Activated naive CD4-positive, alpha-beta T cell treated with anti-CD3 and anti-CD28 coated beads for 36 hours (primary cell): ENCODE measurements at regions not wholly inside any gene's neighbourhood (a gene's known extent, or its start where the extent isn't known, plus 50 kb on each side); places are given as distances from the start of the nearest gene placed in this dataset.
A peak's percentile ranks its signal among the peaks of the same experiment; 100 is the strongest.
"Not testable (repeated sequence)": the region's sequence is repeated elsewhere in the genome, so short reads cannot be mapped to it uniquely, and the experiment has no call there.

Experiments
- CTCF ChIA-PET: fragments of 350-600 bp; sonication (Branson Sonifier 250); formaldehyde crosslinking; loops from one replicate; lab custom pipeline; 2021; ENCODE audit warnings: antibody characterized with exemption; lab: Charles Lee
- DNase-seq: peaks from one replicate; pipeline ENCODE4 v3.0.0-alpha.2; 2020
- H3K27ac Mint-ChIP-seq: one replicate; pipeline ENCODE4 v1.8.0; 2021; ENCODE audit warnings: mild to moderate bottlenecking, mixed read lengths
- H3K27me3 Mint-ChIP-seq: one replicate; pipeline ENCODE4 v1.8.0; 2021; ENCODE audit warnings: low read depth, mixed read lengths
- H3K36me3 Mint-ChIP-seq: one replicate; pipeline ENCODE4 v1.8.0; 2021; ENCODE audit warnings: low read depth, mixed read lengths
- H3K4me1 Mint-ChIP-seq: one replicate; pipeline ENCODE4 v1.8.0; 2021; ENCODE audit warnings: low read depth, mixed read lengths
- H3K4me3 Mint-ChIP-seq: one replicate; pipeline ENCODE4 v1.8.0; 2021; ENCODE audit warnings: mild to moderate bottlenecking, moderate library complexity, mixed read lengths
- H3K9me3 Mint-ChIP-seq: one replicate; pipeline ENCODE4 v1.8.0; 2021; ENCODE audit warnings: mixed read lengths
- intact Hi-C: fragments of 100-400 bp; cut with micrococcal nuclease; formaldehyde crosslinking; loops from one replicate; pipeline ENCODE4 v1.15.1; 2023

DNA sequence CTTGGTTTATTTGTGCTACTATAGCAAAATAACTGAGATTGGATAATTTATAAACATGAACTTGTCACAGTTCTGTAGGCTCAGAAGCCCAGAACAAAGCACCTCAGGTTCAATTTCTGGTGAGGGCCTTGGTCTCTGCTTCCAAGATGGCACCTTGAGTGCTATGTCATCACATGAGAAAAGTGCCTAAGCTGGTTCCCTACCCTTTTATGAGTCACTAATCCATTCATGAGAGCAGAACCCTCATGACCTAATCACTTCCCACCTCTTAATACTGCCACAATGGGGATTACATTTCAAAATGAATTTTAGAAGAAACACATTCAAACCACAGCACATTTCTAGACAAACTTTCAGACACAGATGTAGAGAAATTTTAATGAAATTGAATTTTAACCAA lies 98.2 kb upstream of the PRSS3 start:
- intact Hi-C loops, result no loop called here
- CTCF ChIA-PET, result no interaction called here
- Mint-ChIP-seq H3K9me3 (no peaks in the 10 kb centered on the region), H3K27me3 (peaks cover 2% of the 10 kb centered on the region), H3K36me3 (no peaks in the 10 kb centered on the region), H3K4me1 (peaks cover 7% of the 10 kb centered on the region), H3K27ac (no peak overlapping the region), H3K4me3 (no peak overlapping the region)
- DNase-seq, result no peak

DNA sequence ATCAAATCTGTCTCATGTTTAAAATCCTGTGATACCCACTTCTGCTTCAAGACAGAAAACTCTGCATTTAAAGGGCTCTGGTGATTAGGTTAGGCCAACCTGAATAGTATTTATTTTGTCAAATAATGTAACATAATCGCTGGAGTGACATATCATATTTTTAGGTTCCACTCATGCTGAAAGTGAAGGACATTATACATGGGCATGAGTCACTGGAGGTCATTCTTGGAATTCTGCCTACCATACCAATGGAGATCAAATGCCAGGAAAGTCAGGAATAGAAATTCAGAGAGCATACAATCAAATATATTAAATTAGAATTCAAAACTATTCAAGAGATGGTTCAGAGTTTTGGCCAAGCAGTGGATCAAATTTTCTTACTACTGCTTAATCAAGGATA lies 97.1 kb upstream of the PRSS3 start:
- Mint-ChIP-seq H3K9me3 (no peaks in the 10 kb centered on the region), H3K27me3 (peaks cover 2% of the 10 kb centered on the region), H3K36me3 (no peaks in the 10 kb centered on the region), H3K4me3 (no peak overlapping the region), H3K27ac (no peak overlapping the region), H3K4me1 (peaks cover 7% of the 10 kb centered on the region)
- DNase-seq, result no peak
- CTCF ChIA-PET, result interaction anchor here (1.2 kb wide), 1 partner anchor 74 kb away, joined by 3 read pairs; no protein-coding TSS in a partner anchor
- intact Hi-C loops, result no loop called here

DNA sequence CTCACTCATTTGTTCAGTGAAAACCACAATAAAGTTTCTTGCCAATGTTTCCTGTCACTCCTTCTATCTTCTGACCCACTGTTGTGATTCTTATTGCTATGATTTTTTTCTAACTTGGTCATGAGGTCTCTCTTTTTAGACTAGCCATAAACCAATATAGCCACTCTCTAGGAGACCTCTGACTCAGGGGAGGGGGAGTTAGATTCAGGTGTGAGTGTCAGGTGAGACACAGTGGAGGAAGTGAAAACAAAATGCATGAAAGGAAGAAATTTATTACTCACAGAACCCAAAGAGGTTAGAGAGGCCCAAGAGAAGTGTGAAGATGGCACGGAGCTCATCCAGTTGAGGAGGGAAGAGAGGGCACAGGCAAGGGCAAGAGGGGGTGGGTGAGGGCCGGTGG lies 94.4 kb upstream of the PRSS3 start:
- H3K36me3 Mint-ChIP-seq, intact Hi-C loops, H3K4me3 Mint-ChIP-seq, DNase-seq, H3K27me3 Mint-ChIP-seq, H3K4me1 Mint-ChIP-seq, H3K9me3 Mint-ChIP-seq, H3K27ac Mint-ChIP-seq: not testable (repeated sequence)
- CTCF ChIA-PET, result interaction anchor here (0.8 kb wide), 1 partner anchor 21 kb away, joined by 3 read pairs; no protein-coding TSS in a partner anchor

DNA sequence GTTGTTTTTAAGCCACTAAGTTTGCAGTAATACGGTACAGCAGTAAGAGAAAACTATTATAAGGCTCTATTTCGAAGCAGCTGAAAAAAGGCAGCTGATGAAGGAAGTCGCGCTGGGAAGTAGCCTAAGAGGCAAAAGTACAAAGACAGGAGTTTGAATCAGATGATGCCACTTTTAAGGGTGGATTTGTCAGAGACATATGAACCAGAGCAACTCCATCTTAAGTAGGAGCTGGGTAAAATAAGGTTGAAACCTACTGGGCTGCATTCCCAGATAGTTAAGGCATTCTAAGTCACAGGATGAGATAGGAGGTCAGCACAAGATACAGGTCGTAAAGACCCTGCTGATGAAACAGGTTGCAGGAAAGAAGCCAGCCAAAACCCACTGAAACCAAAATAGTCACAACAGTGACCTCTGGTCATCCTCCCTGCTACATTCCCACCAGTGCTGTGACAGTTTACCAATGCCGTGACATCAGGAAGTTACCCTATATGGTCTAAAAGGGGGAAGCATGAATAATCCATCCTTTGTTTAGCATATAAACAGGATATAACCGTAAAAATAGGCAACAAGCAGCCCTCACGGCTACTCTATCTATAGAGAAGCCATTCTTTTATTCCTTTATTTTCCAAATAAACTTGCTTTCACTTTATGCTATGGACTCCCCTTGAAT lies 91.8 kb upstream of the PRSS3 start:
- no peak overlapping the region for H3K4me3 Mint-ChIP-seq
- H3K9me3 Mint-ChIP-seq, result peaks cover 5% of the 10 kb centered on the region
- intact Hi-C loops, result no loop called here
- no peak overlapping the region for H3K27ac Mint-ChIP-seq
- H3K36me3 Mint-ChIP-seq, result no peaks in the 10 kb centered on the region
- H3K4me1 Mint-ChIP-seq, result peaks cover 7% of the 10 kb centered on the region
- peaks cover 6% of the 10 kb centered on the region for H3K27me3 Mint-ChIP-seq
- CTCF ChIA-PET, result no interaction called here
- no peak for DNase-seq

DNA sequence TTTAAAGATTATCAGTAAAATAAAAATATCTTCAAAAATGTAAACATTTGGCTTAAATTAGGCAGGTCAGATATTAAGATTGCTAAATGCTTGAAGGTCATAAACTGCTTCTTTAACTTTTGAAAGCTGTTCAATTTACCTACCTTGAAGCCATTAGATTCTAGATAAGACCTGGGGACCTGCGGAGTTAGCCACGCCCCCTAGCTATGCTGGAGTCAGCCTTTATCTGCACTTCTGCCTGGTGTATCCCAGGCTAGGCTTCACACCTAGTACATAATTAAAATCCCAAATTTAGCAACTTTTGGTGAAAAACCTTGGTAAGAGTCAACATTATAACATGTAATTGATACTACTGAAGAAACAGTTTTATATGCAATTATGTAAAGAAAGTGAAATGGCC lies 89.9 kb upstream of the PRSS3 start:
- H3K27ac Mint-ChIP-seq, intact Hi-C loops, H3K9me3 Mint-ChIP-seq, H3K36me3 Mint-ChIP-seq, H3K4me3 Mint-ChIP-seq, DNase-seq, H3K4me1 Mint-ChIP-seq: not testable (repeated sequence)
- CTCF ChIA-PET, result interaction anchor here (0.6 to 1.1 kb wide), 2 partner anchors 16 to 63 kb away, joined by 4 read pairs; no protein-coding TSS in a partner anchor
- peaks cover 13% of the 10 kb centered on the region for H3K27me3 Mint-ChIP-seq

DNA sequence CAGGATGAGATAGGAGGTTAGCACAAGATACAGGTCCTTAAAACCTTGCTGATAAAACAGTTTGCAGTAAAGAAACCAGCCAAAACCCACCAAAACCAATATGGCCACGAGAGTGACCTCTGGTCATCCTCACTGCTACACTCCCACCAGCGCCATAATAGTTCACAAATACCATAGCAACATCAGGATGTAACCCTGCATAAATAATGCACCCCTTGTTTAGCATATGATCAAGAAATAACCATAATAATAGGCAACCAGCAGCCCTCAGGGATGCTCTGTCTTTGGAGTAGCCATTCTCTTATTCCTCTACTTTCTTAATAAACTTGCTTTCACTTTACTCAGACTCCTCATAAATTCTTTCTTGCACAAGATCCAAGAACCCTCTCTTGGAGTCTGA lies 86.9 kb upstream of the PRSS3 start:
- DNase-seq, result no peak
- intact Hi-C loops, result no loop called here
- CTCF ChIA-PET, result interaction anchor here (2.8 kb wide), 1 partner anchor 86 kb away, joined by 6 read pairs; no protein-coding TSS in a partner anchor
- Mint-ChIP-seq H3K9me3 (peaks cover 5% of the 10 kb centered on the region), H3K27ac (no peak overlapping the region), H3K36me3 (no peaks in the 10 kb centered on the region), H3K4me1 (no peaks in the 10 kb centered on the region), H3K27me3 (peaks cover 24% of the 10 kb centered on the region), H3K4me3 (no peak overlapping the region)

DNA sequence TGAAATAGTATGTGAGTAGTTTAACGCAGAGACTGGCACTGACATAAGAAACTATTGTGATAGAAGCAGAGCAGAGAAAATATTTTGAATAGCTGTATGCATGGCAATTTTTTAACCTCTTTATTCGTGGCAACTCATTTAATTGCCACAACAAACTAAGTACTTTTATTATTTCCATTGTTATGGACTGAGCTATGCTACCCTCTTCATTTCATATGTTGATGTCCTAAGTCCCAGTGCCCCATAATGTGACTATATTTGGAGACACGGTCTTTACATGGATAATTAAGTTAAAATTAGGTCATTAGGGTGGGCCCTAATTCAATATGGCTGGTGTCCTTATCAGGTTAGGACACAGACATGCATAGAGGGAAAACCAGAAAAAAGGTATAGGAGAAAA lies 86.1 kb upstream of the PRSS3 start:
- CTCF ChIA-PET, result no interaction called here

DNA sequence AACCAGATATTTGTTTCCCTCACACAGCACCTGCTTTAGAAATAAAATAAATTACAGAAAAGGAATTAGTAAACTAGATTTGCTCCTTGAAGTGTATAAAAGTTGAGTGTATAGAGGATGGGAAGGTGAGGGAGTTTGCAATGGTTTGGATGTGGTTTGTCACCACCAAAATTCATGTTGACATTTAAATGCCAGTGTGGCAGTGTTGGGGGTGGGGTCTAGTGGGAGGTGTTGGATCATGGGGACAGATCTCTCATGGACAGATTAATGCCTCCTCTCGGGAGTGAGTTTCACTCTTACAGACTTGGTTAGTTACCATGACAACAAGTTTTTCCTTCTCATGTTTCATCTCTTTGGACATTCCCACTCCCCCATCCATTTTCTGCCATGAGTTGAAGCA lies 83.9 kb upstream of the PRSS3 start:
- H3K27me3 Mint-ChIP-seq, result peaks cover 24% of the 10 kb centered on the region
- H3K4me1 Mint-ChIP-seq, CTCF ChIA-PET: not testable (repeated sequence)

More for the DNA sequence above, 86.1 kb upstream of the PRSS3 start:
- intact Hi-C loops, result no loop called here
- Mint-ChIP-seq H3K9me3 (peaks cover 5% of the 10 kb centered on the region), H3K27ac (no peak overlapping the region), H3K4me1 (no peaks in the 10 kb centered on the region), H3K4me3 (no peak overlapping the region), H3K36me3 (no peaks in the 10 kb centered on the region), H3K27me3 (peaks cover 24% of the 10 kb centered on the region)
- no peak for DNase-seq

GRCh38 chr9:33714989-33715388 lies 80.4 kb upstream of the PRSS3 start:
- Mint-ChIP-seq H3K27me3 (peaks cover 18% of the 10 kb centered on the region), H3K36me3 (no peaks in the 10 kb centered on the region), H3K4me1 (no peaks in the 10 kb centered on the region), H3K4me3 (no peak overlapping the region), H3K9me3 (no peaks in the 10 kb centered on the region), H3K27ac (no peak overlapping the region)
- DNase-seq, result no peak
- intact Hi-C loops, result no loop called here
- CTCF ChIA-PET, result interaction anchor here (0.5 to 0.8 kb wide), 2 partner anchors 91 to 251 kb away, joined by 3 to 6 read pairs; no protein-coding TSS in a partner anchor

More for the DNA sequence above, 83.9 kb upstream of the PRSS3 start:
- H3K27ac Mint-ChIP-seq, DNase-seq, intact Hi-C loops, H3K36me3 Mint-ChIP-seq, H3K9me3 Mint-ChIP-seq, H3K4me3 Mint-ChIP-seq: not testable (repeated sequence)

GRCh38 chr9:33718987-33719386 lies 76.4 kb upstream of the PRSS3 start:
- no peaks in the 10 kb centered on the region for H3K4me1 Mint-ChIP-seq
- no peaks in the 10 kb centered on the region for H3K9me3 Mint-ChIP-seq
- no peak overlapping the region for H3K4me3 Mint-ChIP-seq
- DNase-seq, result no peak
- intact Hi-C loops, result no loop called here
- no peaks in the 10 kb centered on the region for H3K36me3 Mint-ChIP-seq
- CTCF ChIA-PET, result interaction anchor here (1.0 to 11.7 kb wide), 4 partner anchors 39 to 103 kb away, joined by 3 to 321 read pairs (median 6); no protein-coding TSS in a partner anchor
- H3K27me3 Mint-ChIP-seq, result peaks cover 3% of the 10 kb centered on the region
- H3K27ac Mint-ChIP-seq, result no peak overlapping the region

- Mint-ChIP-seq H3K36me3 (no peaks in the 10 kb centered on the region), H3K4me1 (no peaks in the 10 kb centered on the region), H3K9me3 (peaks cover 3% of the 10 kb centered on the region), H3K4me3 (peak overlapping the region; percentile 1), H3K27me3 (peaks cover 7% of the 10 kb centered on the region), H3K27ac (no peak overlapping the region)
- CTCF ChIA-PET, result interaction anchor here (0.9 to 11.7 kb wide), 9 partner anchors 13 to 345 kb away, joined by 3 to 321 read pairs (median 4); no protein-coding TSS in a partner anchor
- intact Hi-C loops, result loop anchor here (5.0 kb wide), 1 partner anchor 432 kb away; no protein-coding TSS in a partner anchor
- peak; percentile 60 for DNase-seq
Observed at GRCh38 chr9:33719581-33720374, 75.6 kb upstream of the PRSS3 start.

DNA sequence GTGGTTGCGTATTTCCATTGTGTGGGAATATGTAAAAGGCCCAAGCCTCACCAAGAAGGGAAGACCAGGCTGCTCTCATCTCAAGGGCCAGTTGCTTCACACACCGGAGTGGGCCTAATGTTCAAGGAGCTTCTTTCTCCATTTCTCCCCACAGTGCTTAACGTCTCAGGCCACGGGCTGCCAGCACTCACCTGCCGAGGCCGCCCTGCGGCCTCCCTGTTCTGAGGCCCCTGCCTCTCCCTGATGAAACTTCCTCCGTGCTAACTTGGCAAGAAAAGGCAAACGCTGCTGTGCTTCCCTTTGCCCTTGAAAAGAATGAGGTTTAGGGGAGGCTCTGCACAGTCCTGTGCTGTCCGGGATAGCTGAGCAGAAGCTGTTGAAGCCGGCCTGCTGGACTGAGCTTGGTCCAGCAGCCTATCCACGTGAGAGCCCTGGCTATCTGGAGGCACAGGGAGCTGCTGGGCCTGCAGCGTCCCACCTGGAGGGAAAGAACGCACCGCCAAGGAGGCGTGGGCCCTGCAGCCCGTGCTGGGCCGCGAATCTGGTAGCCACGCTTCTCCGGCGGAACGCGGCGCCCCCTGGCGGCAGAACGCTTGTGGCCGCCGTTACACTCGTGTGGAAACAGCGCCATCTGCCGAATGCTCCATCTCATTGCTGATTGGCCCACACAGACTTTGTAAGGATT lies 73.5 kb upstream of the PRSS3 start:
- DNase-seq, result peak; percentile 90
- H3K27ac Mint-ChIP-seq, result no peak overlapping the region
- H3K4me1 Mint-ChIP-seq, result no peaks in the 10 kb centered on the region
- H3K4me3 Mint-ChIP-seq, result no peak overlapping the region
- H3K27me3 Mint-ChIP-seq, result peaks cover 7% of the 10 kb centered on the region
- CTCF ChIA-PET, result interaction anchor here (0.8 to 11.7 kb wide), 23 partner anchors 10 to 347 kb away, joined by 3 to 321 read pairs (median 5); no protein-coding TSS in a partner anchor
- no peaks in the 10 kb centered on the region for H3K36me3 Mint-ChIP-seq
- intact Hi-C loops, result loop anchor here (1.0 to 5.0 kb wide), 5 partner anchors 98 to 435 kb away; no protein-coding TSS in a partner anchor
- H3K9me3 Mint-ChIP-seq, result peaks cover 3% of the 10 kb centered on the region
